Upper lobe of left lung (tissue), 4 donors: ENCODE measurements at regions not wholly inside any gene's neighbourhood (a gene's known extent, or its start where the extent isn't known, plus 50 kb on each side); places are given as distances from the start of the nearest gene placed in this dataset.

ENCODE experiments used
- EP300 ChIP-seq, 4 donors: sonication (generic); formaldehyde crosslinking; IDR thresholded peaks; one replicate each; pipeline ENCODE4 v1.5.1; 2017; ENCODE audit warnings: antibody characterized with exemption in 4 of 4, control low read depth in 2 of 4
- POLR2A ChIP-seq, 4 donors: fragments of 450-650 bp; IDR thresholded peaks; one replicate each; pipeline ENCODE4 v1.5.1; 2016 to 2017; ENCODE audit warnings: antibody characterized with exemption in 4 of 4, mild to moderate bottlenecking in 2 of 4
- POLR2AphosphoS5 ChIP-seq, 2 donors: sonication (generic); formaldehyde crosslinking; IDR thresholded peaks; one replicate each; pipeline ENCODE4 v1.5.1; 2017; ENCODE audit warnings: antibody characterized with exemption in 2 of 2
- TF ChIP-seq, protein P1 (sequence below), 6 experiments: fragments of 450-650 bp in 4 of 6; fragments of 200-600 bp in 2 of 6; sonication (generic) in 2 of 6; IDR thresholded peaks; one replicate each; pipeline ENCODE4 v1.5.1; 2016 to 2019; ENCODE audit warnings: antibody characterized with exemption in 6 of 6

DNA sequence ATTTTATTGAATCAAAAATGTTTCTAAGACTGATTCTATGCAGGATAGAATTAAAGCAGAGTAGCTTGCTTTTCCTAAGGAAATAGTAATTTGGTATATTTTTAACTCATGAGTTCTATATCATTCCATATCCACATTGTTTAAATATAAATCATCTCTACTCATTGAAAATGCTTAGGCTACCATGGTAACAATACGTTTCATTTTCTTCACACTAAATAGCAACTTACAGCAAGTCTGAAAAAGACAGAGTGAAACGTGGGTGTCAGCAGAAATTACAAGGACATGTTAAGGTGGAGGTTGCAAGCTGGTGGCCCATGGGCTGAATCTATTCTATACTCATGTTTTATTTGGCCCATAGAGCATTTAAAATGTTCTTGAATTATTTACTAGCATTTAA lies 487.9 kb downstream of the ARHGEF28 start:
- TF ChIP-seq, protein P1, sequence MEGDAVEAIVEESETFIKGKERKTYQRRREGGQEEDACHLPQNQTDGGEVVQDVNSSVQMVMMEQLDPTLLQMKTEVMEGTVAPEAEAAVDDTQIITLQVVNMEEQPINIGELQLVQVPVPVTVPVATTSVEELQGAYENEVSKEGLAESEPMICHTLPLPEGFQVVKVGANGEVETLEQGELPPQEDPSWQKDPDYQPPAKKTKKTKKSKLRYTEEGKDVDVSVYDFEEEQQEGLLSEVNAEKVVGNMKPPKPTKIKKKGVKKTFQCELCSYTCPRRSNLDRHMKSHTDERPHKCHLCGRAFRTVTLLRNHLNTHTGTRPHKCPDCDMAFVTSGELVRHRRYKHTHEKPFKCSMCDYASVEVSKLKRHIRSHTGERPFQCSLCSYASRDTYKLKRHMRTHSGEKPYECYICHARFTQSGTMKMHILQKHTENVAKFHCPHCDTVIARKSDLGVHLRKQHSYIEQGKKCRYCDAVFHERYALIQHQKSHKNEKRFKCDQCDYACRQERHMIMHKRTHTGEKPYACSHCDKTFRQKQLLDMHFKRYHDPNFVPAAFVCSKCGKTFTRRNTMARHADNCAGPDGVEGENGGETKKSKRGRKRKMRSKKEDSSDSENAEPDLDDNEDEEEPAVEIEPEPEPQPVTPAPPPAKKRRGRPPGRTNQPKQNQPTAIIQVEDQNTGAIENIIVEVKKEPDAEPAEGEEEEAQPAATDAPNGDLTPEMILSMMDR (IDR thresholded peaks at IDR 0.05), result no peak
- no peak for TF ChIP-seq POLR2AphosphoS5 (IDR thresholded peaks at IDR 0.05)
- TF ChIP-seq POLR2A (IDR thresholded peaks at IDR 0.05), result no peak
- no peak for TF ChIP-seq EP300 (IDR thresholded peaks at IDR 0.05)
